OCI-LY1 (cell line): ENCODE measurements at regions not wholly inside any gene's neighbourhood (a gene's known extent, or its start where the extent isn't known, plus 50 kb on each side); places are given as distances from the start of the nearest gene placed in this dataset.
A peak's percentile ranks its signal among the peaks of the same experiment; 100 is the strongest.

Experiments used
- H2AFZ ChIP-seq: fragments of 200-600 bp; sonication (generic), shearing (Covaris generic); 2 replicates; pipeline ENCODE4 v1.6.0; 2014; ENCODE audit warnings: antibody characterized with exemption, mild to moderate bottlenecking, low read length
- H3F3A ChIP-seq: fragments of 200-600 bp; sonication (generic), shearing (Covaris generic); 2 replicates; pipeline ENCODE4 v1.6.0; 2014; ENCODE audit warnings: mild to moderate bottlenecking, antibody characterized with exemption, low read length, moderate library complexity; ENCODE audit not compliant: insufficient read depth
- H3K27ac ChIP-seq: fragments of 200-600 bp; sonication (generic); 2 replicates; pipeline ENCODE4 v1.5.1; 2014; ENCODE audit warnings: low read length, mixed run types, mild to moderate bottlenecking, low read depth; ENCODE audit not compliant: poor library complexity, severe bottlenecking
- H3K27me3 ChIP-seq: fragments of 200-600 bp; sonication (generic); 2 replicates; pipeline ENCODE4 v1.6.0; 2014; ENCODE audit warnings: antibody characterized with exemption, mild to moderate bottlenecking, low read length, moderate library complexity; ENCODE audit not compliant: insufficient read depth
- H3K36me3 ChIP-seq: fragments of 200-600 bp; sonication (generic); 2 replicates; pipeline ENCODE4 v1.6.1; 2014; ENCODE audit warnings: mild to moderate bottlenecking, antibody characterized with exemption, low read length, moderate library complexity, mixed read lengths; ENCODE audit not compliant: insufficient read depth
- H3K4me1 ChIP-seq: fragments of 200-600 bp; sonication (generic); 2 replicates; pipeline ENCODE4 v1.5.1; 2014; ENCODE audit warnings: mild to moderate bottlenecking, low read length, moderate library complexity; ENCODE audit not compliant: insufficient read depth, severe bottlenecking
- H3K4me2 ChIP-seq: fragments of 200-600 bp; sonication (generic), shearing (Covaris generic); 2 replicates; pipeline ENCODE4 v1.6.1; 2014; ENCODE audit warnings: low read length
- H3K4me3 ChIP-seq: fragments of 200-600 bp; sonication (generic); 2 replicates; pipeline ENCODE4 v1.5.1; 2014; ENCODE audit warnings: low read length, low read depth, mild to moderate bottlenecking, mixed read lengths; ENCODE audit not compliant: poor library complexity, severe bottlenecking
- H3K79me2 ChIP-seq: fragments of 200-600 bp; shearing (Covaris generic); 2 replicates; pipeline ENCODE4 v1.6.1; 2016; ENCODE audit warnings: mixed run types, low read length, mixed read lengths; ENCODE audit not compliant: insufficient read depth
- H3K9ac ChIP-seq: fragments of 200-600 bp; sonication (generic), shearing (Covaris generic); 2 replicates; pipeline ENCODE4 v1.6.1; 2014; ENCODE audit warnings: mild to moderate bottlenecking, low read length, mixed read lengths
- H3K9me2 ChIP-seq: fragments of 200-600 bp; sonication (generic), shearing (Covaris generic); 2 replicates; pipeline ENCODE4 v1.6.1; 2014; ENCODE audit warnings: low read depth, mild to moderate bottlenecking, low read length, mixed read lengths
- H3K9me3 ChIP-seq: fragments of 200-600 bp; shearing (Covaris generic); 2 replicates; pipeline ENCODE4 v1.6.1; 2014; ENCODE audit warnings: low read length, mixed read lengths
- H4K20me1 ChIP-seq: fragments of 200-600 bp; sonication (generic), shearing (Covaris generic); 2 replicates; pipeline ENCODE4 v1.6.0; 2016; ENCODE audit warnings: mild to moderate bottlenecking, low read length; ENCODE audit not compliant: insufficient read depth
- CTCF ChIP-seq: fragments of 200-600 bp; sonication (generic), shearing (Covaris generic); IDR thresholded peaks from 2 replicates; pipeline ENCODE4 v1.5.1; 2017; ENCODE audit warnings: mild to moderate bottlenecking, antibody characterized with exemption, low read length, moderate library complexity, mixed read lengths
- EZH2 ChIP-seq: fragments of 200-600 bp; sonication (generic), shearing (Covaris generic); IDR thresholded peaks from 2 replicates; pipeline ENCODE4 v1.8.0; 2017; ENCODE audit warnings: borderline replicate concordance, mixed run types, mild to moderate bottlenecking, antibody characterized with exemption, low read length, moderate library complexity, mixed read lengths

DNA sequence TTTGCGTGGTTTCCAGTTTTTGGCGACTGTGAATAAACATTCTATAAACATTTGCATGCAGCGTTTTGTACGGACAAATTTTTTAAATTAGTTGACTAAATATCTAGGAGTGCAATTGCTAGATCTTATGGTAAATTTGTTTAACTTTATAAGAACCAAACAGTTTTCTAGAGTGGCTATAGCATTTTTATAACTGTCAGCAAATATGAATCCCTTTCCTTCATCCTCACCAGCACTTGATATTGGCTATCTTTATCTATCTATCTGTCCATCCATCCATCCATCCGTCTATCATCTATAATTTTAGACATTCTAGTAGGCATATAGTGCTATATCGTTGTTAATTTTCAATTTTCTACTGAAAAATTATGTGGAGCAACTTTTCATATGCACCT lies 158.4 kb upstream of the CHRNA7 start:
- H3K27me3 ChIP-seq: no peaks in the 10 kb centered on the region; the same call in 1 of the 2 replicates
- no peaks in the 10 kb centered on the region for H3K36me3 ChIP-seq
- no peak for TF ChIP-seq CTCF
- no peak for TF ChIP-seq EZH2
- H3K9ac ChIP-seq: no peak overlapping the region
- no peaks in the 10 kb centered on the region for H3K79me2 ChIP-seq
- H3K9me2 ChIP-seq: no peaks in the 10 kb centered on the region
- H3K4me1 ChIP-seq: peaks cover 7% of the 10 kb centered on the region
- H3K4me3 ChIP-seq: no peak overlapping the region
- H3K27ac ChIP-seq: no peak overlapping the region
- H4K20me1 ChIP-seq: no peaks in the 10 kb centered on the region
- peaks cover 5% of the 10 kb centered on the region; the same call in 1 of the 2 replicates for H3F3A ChIP-seq
- peak overlapping the region; percentile 36; the same call in 1 of the 2 replicates for H2AFZ ChIP-seq
- H3K4me2 ChIP-seq: no peak overlapping the region
- H3K9me3 ChIP-seq: no peaks in the 10 kb centered on the region

- H3K27me3 ChIP-seq: no peaks in the 10 kb centered on the region
- no peak overlapping the region for H3K27ac ChIP-seq
- H3K36me3 ChIP-seq: no peaks in the 10 kb centered on the region
- H3K4me3 ChIP-seq: no peak overlapping the region
- H3K4me2 ChIP-seq: no peak overlapping the region
- no peaks in the 10 kb centered on the region for H3K79me2 ChIP-seq
- no peak for TF ChIP-seq EZH2
- TF ChIP-seq CTCF: no peak
- no peaks in the 10 kb centered on the region for H4K20me1 ChIP-seq
- no peak overlapping the region for H2AFZ ChIP-seq
- H3K9me3 ChIP-seq: no peaks in the 10 kb centered on the region
- H3K9me2 ChIP-seq: no peaks in the 10 kb centered on the region
- no peaks in the 10 kb centered on the region for H3F3A ChIP-seq
- no peaks in the 10 kb centered on the region for H3K4me1 ChIP-seq
- H3K9ac ChIP-seq: no peak overlapping the region
Measured at GRCh38 chr15:31887246-31887645, 143.1 kb upstream of the CHRNA7 start.

DNA sequence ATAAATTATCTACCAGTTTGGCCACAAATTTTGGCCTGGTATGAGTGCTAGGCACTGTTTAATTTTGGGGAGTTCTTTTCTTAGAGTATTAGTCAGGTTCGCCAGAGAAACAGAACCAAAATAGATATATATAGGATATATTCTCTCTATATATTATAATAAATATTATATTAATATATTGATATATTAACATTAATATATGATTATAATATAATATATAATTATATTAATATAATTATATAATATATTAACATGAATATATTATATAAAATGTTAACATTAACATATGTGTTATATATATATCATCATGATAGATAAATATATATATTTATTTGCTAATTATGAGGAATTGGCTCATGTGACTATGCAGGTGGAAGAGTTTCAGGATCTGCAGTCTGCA lies 137.8 kb upstream of the CHRNA7 start:
- Histone ChIP-seq H3K27me3 (no peaks in the 10 kb centered on the region), H3F3A (no peaks in the 10 kb centered on the region), H3K79me2 (no peaks in the 10 kb centered on the region), H3K36me3 (no peaks in the 10 kb centered on the region), H3K27ac (no peak overlapping the region), H3K4me3 (no peak overlapping the region), H2AFZ (no peak overlapping the region), H3K9me2 (no peaks in the 10 kb centered on the region), H3K9ac (no peak overlapping the region), H3K4me2 (no peak overlapping the region), H4K20me1 (no peaks in the 10 kb centered on the region), H3K4me1 (no peaks in the 10 kb centered on the region), H3K9me3 (no peaks in the 10 kb centered on the region; the same call in 1 of the 2 replicates)
- TF ChIP-seq CTCF (no peak), EZH2 (no peak)
